22Rv1 (cell line): ENCODE measurements at regions not wholly inside any gene's neighbourhood (a gene's known extent, or its start where the extent isn't known, plus 50 kb on each side); places are given as distances from the start of the nearest gene placed in this dataset.

Experiments
- ZFX ChIP-seq: fragments of 450-650 bp; IDR thresholded peaks from 2 replicates; pipeline ENCODE4 v1.6.1; 2017; ENCODE audit warnings: antibody characterized with exemption, borderline replicate concordance
- TF ChIP-seq, protein P1 (sequence below): fragments of 450-650 bp; IDR thresholded peaks from 2 replicates; pipeline ENCODE4 v1.5.1; 2017; ENCODE audit warnings: mild to moderate bottlenecking

DNA sequence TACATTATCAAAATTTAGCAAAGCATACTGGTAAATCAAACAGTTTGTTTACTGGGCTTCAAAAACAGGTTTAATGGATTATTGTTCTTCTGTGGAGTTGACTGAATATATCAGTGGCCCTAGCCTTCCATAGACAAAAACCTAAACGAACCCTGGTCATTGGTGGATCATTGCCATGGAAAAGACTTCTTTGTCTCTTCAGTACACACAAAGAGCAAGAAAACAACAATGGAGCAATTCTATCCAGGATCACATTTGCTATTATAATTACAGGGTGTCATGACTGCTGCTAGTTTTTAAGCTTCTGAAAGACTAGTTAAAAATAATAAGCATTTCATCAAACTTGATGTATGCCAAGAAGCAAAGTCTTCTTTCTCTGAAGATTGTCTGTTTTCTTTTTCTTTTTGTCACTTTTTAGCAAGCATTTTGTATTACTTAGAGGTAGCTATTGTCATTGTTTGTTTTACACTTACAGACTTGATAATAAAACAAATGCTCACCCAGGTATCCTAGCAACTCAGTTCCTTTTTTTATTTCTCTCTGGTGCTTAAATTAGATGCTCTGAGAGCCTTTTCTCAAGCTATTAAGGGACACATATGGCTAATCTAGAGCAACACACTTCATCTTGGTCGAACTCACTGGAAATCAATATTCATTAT is 1228.7 kb upstream of the DDX18 start:
- TF ChIP-seq, protein P1, sequence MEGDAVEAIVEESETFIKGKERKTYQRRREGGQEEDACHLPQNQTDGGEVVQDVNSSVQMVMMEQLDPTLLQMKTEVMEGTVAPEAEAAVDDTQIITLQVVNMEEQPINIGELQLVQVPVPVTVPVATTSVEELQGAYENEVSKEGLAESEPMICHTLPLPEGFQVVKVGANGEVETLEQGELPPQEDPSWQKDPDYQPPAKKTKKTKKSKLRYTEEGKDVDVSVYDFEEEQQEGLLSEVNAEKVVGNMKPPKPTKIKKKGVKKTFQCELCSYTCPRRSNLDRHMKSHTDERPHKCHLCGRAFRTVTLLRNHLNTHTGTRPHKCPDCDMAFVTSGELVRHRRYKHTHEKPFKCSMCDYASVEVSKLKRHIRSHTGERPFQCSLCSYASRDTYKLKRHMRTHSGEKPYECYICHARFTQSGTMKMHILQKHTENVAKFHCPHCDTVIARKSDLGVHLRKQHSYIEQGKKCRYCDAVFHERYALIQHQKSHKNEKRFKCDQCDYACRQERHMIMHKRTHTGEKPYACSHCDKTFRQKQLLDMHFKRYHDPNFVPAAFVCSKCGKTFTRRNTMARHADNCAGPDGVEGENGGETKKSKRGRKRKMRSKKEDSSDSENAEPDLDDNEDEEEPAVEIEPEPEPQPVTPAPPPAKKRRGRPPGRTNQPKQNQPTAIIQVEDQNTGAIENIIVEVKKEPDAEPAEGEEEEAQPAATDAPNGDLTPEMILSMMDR, result no peak
- TF ChIP-seq ZFX, result no peak
